WTC11 (cell line): ENCODE measurements at regions not wholly inside any gene's neighbourhood (a gene's known extent, or its start where the extent isn't known, plus 50 kb on each side); places are given as distances from the start of the nearest gene placed in this dataset.

Experiments
- CREM ChIP-seq: sonication (generic); formaldehyde crosslinking; IDR thresholded peaks from 2 replicates; pipeline ENCODE4 v1.8.1; 2022; ENCODE audit warnings: mild to moderate bottlenecking, missing genetic modification reagents, moderate library complexity
- FOXJ3 ChIP-seq: sonication (generic); formaldehyde crosslinking; IDR thresholded peaks from 2 replicates; pipeline ENCODE4 v1.9.0; 2021; ENCODE audit warnings: missing genetic modification reagents, mild to moderate bottlenecking, borderline replicate concordance
- MXD4 ChIP-seq: fragments of 250-450 bp; sonication (Bioruptor Pico); IDR thresholded peaks from 2 replicates; pipeline ENCODE4 v1.8.0; 2021; ENCODE audit warnings: mild to moderate bottlenecking, moderate library complexity, borderline replicate concordance
- NFATC4 ChIP-seq: fragments of 250-450 bp; sonication (Bioruptor Pico); IDR thresholded peaks from 2 replicates; pipeline ENCODE4 v1.9.0; 2021; ENCODE audit warnings: mild to moderate bottlenecking
- NFYB ChIP-seq: sonication (generic); formaldehyde crosslinking; conservative IDR thresholded peaks from 2 replicates; pipeline ENCODE4 v1.8.0; 2022; ENCODE audit warnings: low read depth, missing genetic modification reagents
- RELA ChIP-seq: sonication (generic); formaldehyde crosslinking; IDR thresholded peaks from 2 replicates; pipeline ENCODE4 v1.8.1; 2022; ENCODE audit warnings: missing genetic modification reagents, mild to moderate bottlenecking, borderline replicate concordance
- TP53 ChIP-seq: sonication (generic); formaldehyde crosslinking; IDR thresholded peaks from 2 replicates; pipeline ENCODE4 v1.8.1; 2023; ENCODE audit warnings: mild to moderate bottlenecking, missing genetic modification reagents
- ZNF317 ChIP-seq: sonication (generic); formaldehyde crosslinking; IDR thresholded peaks from 2 replicates; pipeline ENCODE4 v1.8.1; 2023; ENCODE audit warnings: low read depth, mild to moderate bottlenecking, moderate library complexity, missing genetic modification reagents, borderline replicate concordance
- ZNF423 ChIP-seq: fragments of 250-450 bp; sonication (Bioruptor Pico); IDR thresholded peaks from 2 replicates; pipeline ENCODE4 v2.1.2; 2022; ENCODE audit warnings: mild to moderate bottlenecking, moderate library complexity
- TF ChIP-seq, protein P1 (sequence below): fragments of 250-450 bp; sonication (Bioruptor Pico); IDR thresholded peaks from 2 replicates; pipeline ENCODE4 v1.9.0; 2021; ENCODE audit warnings: moderate library complexity, mild to moderate bottlenecking, inconsistent platforms, borderline replicate concordance
- TF ChIP-seq, protein P2 (sequence below): fragments of 200-600 bp; IDR thresholded peaks from 2 replicates; pipeline ENCODE4 v1.8.0; 2022; ENCODE audit warnings: antibody characterized with exemption
- TF ChIP-seq, protein P3 (sequence below): sonication (generic); formaldehyde crosslinking; IDR thresholded peaks from 2 replicates; pipeline ENCODE4 v1.8.0; 2023; ENCODE audit warnings: mild to moderate bottlenecking, missing genetic modification reagents

DNA sequence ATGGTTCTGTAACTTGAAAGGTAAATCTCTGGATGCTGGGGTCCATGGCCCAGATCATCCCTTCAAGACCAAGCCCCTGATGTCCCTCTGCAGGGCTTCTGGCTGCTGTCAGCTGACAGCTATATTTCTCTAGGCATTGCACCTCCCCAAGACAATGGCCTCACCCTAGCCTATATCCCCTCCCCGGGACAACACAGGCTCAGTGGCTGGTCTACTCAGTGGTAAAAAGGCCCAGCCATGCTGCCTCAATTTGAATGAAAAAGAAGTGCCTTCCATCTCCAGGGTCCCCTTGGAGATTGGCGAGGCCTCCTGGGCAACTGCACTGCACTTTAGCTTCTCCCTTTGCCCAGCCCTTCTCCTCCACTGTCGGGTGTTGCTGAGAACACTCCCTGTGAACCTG, 602.8 kb downstream of the CDH26 start:
- no peak for TF ChIP-seq NFATC4 (CRISPR knock-in tag)
- TF ChIP-seq, protein P1, sequence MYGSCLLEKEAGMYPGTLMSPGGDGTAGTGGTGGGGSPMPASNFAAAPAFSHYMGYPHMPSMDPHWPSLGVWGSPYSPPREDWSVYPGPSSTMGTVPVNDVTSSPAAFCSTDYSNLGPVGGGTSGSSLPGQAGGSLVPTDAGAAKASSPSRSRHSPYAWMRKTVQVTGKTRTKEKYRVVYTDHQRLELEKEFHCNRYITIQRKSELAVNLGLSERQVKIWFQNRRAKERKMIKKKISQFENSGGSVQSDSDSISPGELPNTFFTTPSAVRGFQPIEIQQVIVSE, result no peak
- TF ChIP-seq, protein P2, sequence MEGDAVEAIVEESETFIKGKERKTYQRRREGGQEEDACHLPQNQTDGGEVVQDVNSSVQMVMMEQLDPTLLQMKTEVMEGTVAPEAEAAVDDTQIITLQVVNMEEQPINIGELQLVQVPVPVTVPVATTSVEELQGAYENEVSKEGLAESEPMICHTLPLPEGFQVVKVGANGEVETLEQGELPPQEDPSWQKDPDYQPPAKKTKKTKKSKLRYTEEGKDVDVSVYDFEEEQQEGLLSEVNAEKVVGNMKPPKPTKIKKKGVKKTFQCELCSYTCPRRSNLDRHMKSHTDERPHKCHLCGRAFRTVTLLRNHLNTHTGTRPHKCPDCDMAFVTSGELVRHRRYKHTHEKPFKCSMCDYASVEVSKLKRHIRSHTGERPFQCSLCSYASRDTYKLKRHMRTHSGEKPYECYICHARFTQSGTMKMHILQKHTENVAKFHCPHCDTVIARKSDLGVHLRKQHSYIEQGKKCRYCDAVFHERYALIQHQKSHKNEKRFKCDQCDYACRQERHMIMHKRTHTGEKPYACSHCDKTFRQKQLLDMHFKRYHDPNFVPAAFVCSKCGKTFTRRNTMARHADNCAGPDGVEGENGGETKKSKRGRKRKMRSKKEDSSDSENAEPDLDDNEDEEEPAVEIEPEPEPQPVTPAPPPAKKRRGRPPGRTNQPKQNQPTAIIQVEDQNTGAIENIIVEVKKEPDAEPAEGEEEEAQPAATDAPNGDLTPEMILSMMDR, result no peak
- TF ChIP-seq NFYB (CRISPR knock-in tag), result no peak
- no peak for TF ChIP-seq RELA (CRISPR knock-in tag)
- no peak for TF ChIP-seq CREM
- TF ChIP-seq TP53, result no peak
- TF ChIP-seq ZNF423 (CRISPR knock-in tag), result no peak
- no peak for TF ChIP-seq FOXJ3 (CRISPR knock-in tag)
- no peak for TF ChIP-seq MXD4 (CRISPR knock-in tag)
- no peak for TF ChIP-seq ZNF317 (CRISPR knock-in tag)
- TF ChIP-seq, protein P3, sequence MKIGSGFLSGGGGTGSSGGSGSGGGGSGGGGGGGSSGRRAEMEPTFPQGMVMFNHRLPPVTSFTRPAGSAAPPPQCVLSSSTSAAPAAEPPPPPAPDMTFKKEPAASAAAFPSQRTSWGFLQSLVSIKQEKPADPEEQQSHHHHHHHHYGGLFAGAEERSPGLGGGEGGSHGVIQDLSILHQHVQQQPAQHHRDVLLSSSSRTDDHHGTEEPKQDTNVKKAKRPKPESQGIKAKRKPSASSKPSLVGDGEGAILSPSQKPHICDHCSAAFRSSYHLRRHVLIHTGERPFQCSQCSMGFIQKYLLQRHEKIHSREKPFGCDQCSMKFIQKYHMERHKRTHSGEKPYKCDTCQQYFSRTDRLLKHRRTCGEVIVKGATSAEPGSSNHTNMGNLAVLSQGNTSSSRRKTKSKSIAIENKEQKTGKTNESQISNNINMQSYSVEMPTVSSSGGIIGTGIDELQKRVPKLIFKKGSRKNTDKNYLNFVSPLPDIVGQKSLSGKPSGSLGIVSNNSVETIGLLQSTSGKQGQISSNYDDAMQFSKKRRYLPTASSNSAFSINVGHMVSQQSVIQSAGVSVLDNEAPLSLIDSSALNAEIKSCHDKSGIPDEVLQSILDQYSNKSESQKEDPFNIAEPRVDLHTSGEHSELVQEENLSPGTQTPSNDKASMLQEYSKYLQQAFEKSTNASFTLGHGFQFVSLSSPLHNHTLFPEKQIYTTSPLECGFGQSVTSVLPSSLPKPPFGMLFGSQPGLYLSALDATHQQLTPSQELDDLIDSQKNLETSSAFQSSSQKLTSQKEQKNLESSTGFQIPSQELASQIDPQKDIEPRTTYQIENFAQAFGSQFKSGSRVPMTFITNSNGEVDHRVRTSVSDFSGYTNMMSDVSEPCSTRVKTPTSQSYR (CRISPR knock-in tag), result no peak
